ENCODE measurements at regions not wholly inside any gene's neighbourhood (a gene's known extent, or its start where the extent isn't known, plus 50 kb on each side); places are given as distances from the start of the nearest gene placed in this dataset.

GRCh38 chr5:52543594-52543993 is 244.1 kb upstream of the ITGA1 start:
- Mint-ChIP-seq H3K4me1 (peaks cover 4% of the 10 kb centered on the region), H3K27ac (no peak overlapping the region), H3K36me3 (peaks cover 2% of the 10 kb centered on the region), H3K27me3 (ENCODE audit: insufficient read depth, low read depth) (no peaks in the 10 kb centered on the region), H3K4me3 (no peak overlapping the region), H3K9me3 (peaks cover 7% of the 10 kb centered on the region)
- no peak overlapping the region for H3K4me2 ChIP-seq
- no peaks in the 10 kb centered on the region for H3F3A ChIP-seq (ENCODE audit: low read depth)
- H2AFZ ChIP-seq (replicated peaks), result no peak overlapping the region
- H3K36me3 ChIP-seq, result no peaks in the 10 kb centered on the region
- no peaks in the 10 kb centered on the region for H3K27me3 ChIP-seq
- H3K27ac ChIP-seq, result no peak overlapping the region
- no peaks in the 10 kb centered on the region for H3K79me2 ChIP-seq (ENCODE audit: low read depth)
- H3K4me1 ChIP-seq, result peaks cover 16% of the 10 kb centered on the region
- no peaks in the 10 kb centered on the region for H4K20me1 ChIP-seq (ENCODE audit: low read depth)
- H3K4me3 ChIP-seq, result no peak overlapping the region
- TF ChIP-seq EZH2 (IDR thresholded peaks at IDR 0.05), result no peak
- no peak for TF ChIP-seq CTCF (IDR thresholded peaks at IDR 0.05)
- TF ChIP-seq EZH2phosphoT487 (IDR thresholded peaks at IDR 0.05), result no peak
- no peaks in the 10 kb centered on the region for H3K9me3 ChIP-seq (ENCODE audit: low read depth)
- H3K9ac ChIP-seq, result no peak overlapping the region
- DNase-seq (ENCODE audit: low spot score), result no peak

- H3K4me1 ChIP-seq, result peaks cover 16% of the 10 kb centered on the region
- no peak overlapping the region for H3K4me2 ChIP-seq
- H3K27me3 Mint-ChIP-seq (ENCODE audit: insufficient read depth, low read depth), result no peaks in the 10 kb centered on the region
- H3K36me3 ChIP-seq, result no peaks in the 10 kb centered on the region
- H3K36me3 Mint-ChIP-seq, result peaks cover 2% of the 10 kb centered on the region
- H3K9ac ChIP-seq, result no peak overlapping the region
- no peak overlapping the region for H3K27ac ChIP-seq
- peaks cover 4% of the 10 kb centered on the region for H3K4me1 Mint-ChIP-seq
- no peaks in the 10 kb centered on the region for H3K27me3 ChIP-seq
- peak overlapping the region; percentile 11 for H2AFZ ChIP-seq (replicated peaks)
- no peaks in the 10 kb centered on the region for H3K9me3 ChIP-seq (ENCODE audit: low read depth)
- H3K79me2 ChIP-seq (ENCODE audit: low read depth), result no peaks in the 10 kb centered on the region
- DNase-seq (ENCODE audit: low spot score), result no peak
- no peak overlapping the region for H3K4me3 ChIP-seq
- TF ChIP-seq EZH2phosphoT487 (IDR thresholded peaks at IDR 0.05) (no peak), CTCF (IDR thresholded peaks at IDR 0.05) (no peak), EZH2 (IDR thresholded peaks at IDR 0.05) (no peak)
- H3K4me3 Mint-ChIP-seq, result no peak overlapping the region
- peaks cover 8% of the 10 kb centered on the region for H3K9me3 Mint-ChIP-seq
- no peaks in the 10 kb centered on the region for H3F3A ChIP-seq (ENCODE audit: low read depth)
- H4K20me1 ChIP-seq (ENCODE audit: low read depth), result no peaks in the 10 kb centered on the region
- no peak overlapping the region for H3K27ac Mint-ChIP-seq
These were observed 243.0 kb upstream of the ITGA1 start for GRCh38 chr5:52544738-52545137.

- Mint-ChIP-seq H3K27me3 (ENCODE audit: insufficient read depth, low read depth) (no peaks in the 10 kb centered on the region), H3K4me3 (no peak overlapping the region), H3K36me3 (no peaks in the 10 kb centered on the region), H3K4me1 (peaks cover 14% of the 10 kb centered on the region), H3K9me3 (peaks cover 2% of the 10 kb centered on the region), H3K27ac (no peak overlapping the region)
- no peak overlapping the region for H2AFZ ChIP-seq (replicated peaks)
- no peak for DNase-seq (ENCODE audit: low spot score)
- no peak overlapping the region for H3K27ac ChIP-seq
- H3F3A ChIP-seq (ENCODE audit: low read depth), result no peaks in the 10 kb centered on the region
- H3K27me3 ChIP-seq, result no peaks in the 10 kb centered on the region
- H3K4me1 ChIP-seq, result no peaks in the 10 kb centered on the region
- no peaks in the 10 kb centered on the region for H3K36me3 ChIP-seq
- no peak overlapping the region for H3K4me3 ChIP-seq
- no peak overlapping the region for H3K9ac ChIP-seq
- no peaks in the 10 kb centered on the region for H3K79me2 ChIP-seq (ENCODE audit: low read depth)
- no peaks in the 10 kb centered on the region for H3K9me3 ChIP-seq (ENCODE audit: low read depth)
- H4K20me1 ChIP-seq (ENCODE audit: low read depth), result no peaks in the 10 kb centered on the region
- H3K4me2 ChIP-seq, result no peak overlapping the region
- no peak for TF ChIP-seq EZH2phosphoT487 (IDR thresholded peaks at IDR 0.05)
- no peak for TF ChIP-seq CTCF (IDR thresholded peaks at IDR 0.05)
- TF ChIP-seq EZH2 (IDR thresholded peaks at IDR 0.05), result no peak
These were observed 233.4 kb upstream of the ITGA1 start for GRCh38 chr5:52554293-52554692.

Measured in neural progenitor cell (in vitro differentiated cells).